Loucy (cell line): ENCODE measurements at regions not wholly inside any gene's neighbourhood (a gene's known extent, or its start where the extent isn't known, plus 50 kb on each side); places are given as distances from the start of the nearest gene placed in this dataset.

Experiments used
- EZH2phosphoT487 ChIP-seq: fragments of 200-600 bp; IDR thresholded peaks from 2 replicates; pipeline ENCODE4 v1.6.1; 2018; ENCODE audit warnings: antibody characterized with exemption, mild to moderate bottlenecking, moderate library complexity, borderline replicate concordance
- TF ChIP-seq, protein P1 (sequence below): fragments of 200-600 bp; sonication (generic); conservative IDR thresholded peaks from 2 replicates; pipeline ENCODE4 v1.5.1; 2014; ENCODE audit warnings: mild to moderate bottlenecking, antibody characterized with exemption, low read length

DNA sequence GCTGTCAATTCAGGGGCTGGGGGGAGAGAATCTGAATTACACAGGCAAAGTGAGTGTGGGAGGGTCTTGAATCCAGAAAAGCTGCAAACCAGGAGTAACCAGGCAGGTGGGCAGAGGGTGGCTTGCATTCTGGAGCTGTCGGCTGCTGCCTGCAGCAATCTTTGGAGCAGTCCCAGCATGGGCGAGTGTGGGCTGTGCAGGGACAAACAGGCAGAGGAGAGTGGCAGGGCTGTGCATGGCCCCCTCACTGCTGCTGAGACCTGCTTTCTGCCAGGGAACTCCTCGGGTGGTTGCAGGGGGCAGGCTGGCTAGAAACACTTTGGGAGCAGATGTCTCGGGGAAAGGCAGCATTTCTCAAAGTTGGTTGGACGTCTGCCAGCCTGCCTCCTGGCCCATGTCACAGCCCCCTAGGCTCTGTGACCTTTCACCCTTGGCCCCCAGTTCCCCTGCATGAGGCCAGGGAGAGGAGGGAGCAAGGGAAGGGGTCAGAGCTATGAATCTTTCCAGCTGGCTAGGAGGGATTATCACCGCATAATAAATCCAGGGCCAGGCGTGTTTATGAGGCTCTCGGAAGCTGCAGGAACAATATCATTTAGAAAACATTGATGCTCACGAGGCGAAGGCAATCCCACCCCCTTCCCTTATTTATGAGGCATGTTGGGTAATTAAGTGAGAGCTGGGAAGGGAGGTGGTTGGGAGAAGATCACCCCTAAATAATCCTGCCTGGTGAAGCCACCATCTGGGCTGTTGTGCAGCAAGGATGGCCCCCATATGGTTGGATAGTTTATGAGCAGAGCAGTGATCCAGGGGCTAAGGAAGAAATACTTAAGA lies 212.3 kb upstream of the NCAM1 start:
- TF ChIP-seq EZH2phosphoT487 = no peak
- TF ChIP-seq, protein P1, sequence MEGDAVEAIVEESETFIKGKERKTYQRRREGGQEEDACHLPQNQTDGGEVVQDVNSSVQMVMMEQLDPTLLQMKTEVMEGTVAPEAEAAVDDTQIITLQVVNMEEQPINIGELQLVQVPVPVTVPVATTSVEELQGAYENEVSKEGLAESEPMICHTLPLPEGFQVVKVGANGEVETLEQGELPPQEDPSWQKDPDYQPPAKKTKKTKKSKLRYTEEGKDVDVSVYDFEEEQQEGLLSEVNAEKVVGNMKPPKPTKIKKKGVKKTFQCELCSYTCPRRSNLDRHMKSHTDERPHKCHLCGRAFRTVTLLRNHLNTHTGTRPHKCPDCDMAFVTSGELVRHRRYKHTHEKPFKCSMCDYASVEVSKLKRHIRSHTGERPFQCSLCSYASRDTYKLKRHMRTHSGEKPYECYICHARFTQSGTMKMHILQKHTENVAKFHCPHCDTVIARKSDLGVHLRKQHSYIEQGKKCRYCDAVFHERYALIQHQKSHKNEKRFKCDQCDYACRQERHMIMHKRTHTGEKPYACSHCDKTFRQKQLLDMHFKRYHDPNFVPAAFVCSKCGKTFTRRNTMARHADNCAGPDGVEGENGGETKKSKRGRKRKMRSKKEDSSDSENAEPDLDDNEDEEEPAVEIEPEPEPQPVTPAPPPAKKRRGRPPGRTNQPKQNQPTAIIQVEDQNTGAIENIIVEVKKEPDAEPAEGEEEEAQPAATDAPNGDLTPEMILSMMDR = no peak
